Parathyroid adenoma (tissue), 2 donors: ENCODE measurements at regions not wholly inside any gene's neighbourhood (a gene's known extent, or its start where the extent isn't known, plus 50 kb on each side); places are given as distances from the start of the nearest gene placed in this dataset.

Experiments used
- H2AFZ ChIP-seq: fragments of 300-600 bp; sonication (generic); one replicate; pipeline ENCODE4 v1.7.0; 2017; ENCODE audit warnings: antibody characterized with exemption, mild to moderate bottlenecking
- H3K27ac ChIP-seq: fragments of 300-600 bp; sonication (generic); one replicate; pipeline ENCODE4 v1.7.0; 2017
- H3K27me3 ChIP-seq: fragments of 300-600 bp; sonication (generic); one replicate; pipeline ENCODE4 v1.7.0; 2017; ENCODE audit warnings: low read length; ENCODE audit not compliant: control insufficient read depth, insufficient read depth
- H3K36me3 ChIP-seq: fragments of 300-600 bp; sonication (generic); one replicate; pipeline ENCODE4 v1.7.0; 2017; ENCODE audit warnings: low read length; ENCODE audit not compliant: control insufficient read depth, insufficient read depth
- H3K4me1 ChIP-seq: fragments of 300-600 bp; sonication (generic); one replicate; pipeline ENCODE4 v1.7.0; 2017; ENCODE audit warnings: control low read depth
- H3K4me2 ChIP-seq: fragments of 300-600 bp; sonication (generic); one replicate; pipeline ENCODE4 v1.7.0; 2017; ENCODE audit warnings: low read length
- H3K4me3 ChIP-seq: fragments of 300-600 bp; sonication (generic); one replicate; pipeline ENCODE4 v1.7.0; 2017; ENCODE audit warnings: low read depth, low read length
- H3K79me2 ChIP-seq: fragments of 300-600 bp; sonication (generic); one replicate; pipeline ENCODE4 v1.7.0; 2017; ENCODE audit warnings: control low read depth
- H3K9ac ChIP-seq: fragments of 300-600 bp; sonication (generic); one replicate; pipeline ENCODE4 v1.7.0; 2017; ENCODE audit warnings: mild to moderate bottlenecking
- H3K9me3 ChIP-seq: fragments of 300-600 bp; sonication (generic); one replicate; pipeline ENCODE4 v1.7.0; 2017; ENCODE audit warnings: low read length; ENCODE audit not compliant: control insufficient read depth
- CTCF ChIP-seq: fragments of 300-600 bp; sonication (generic); IDR thresholded peaks from one replicate; pipeline ENCODE4 v1.7.0; 2017; ENCODE audit warnings: antibody characterized with exemption, mild to moderate bottlenecking
- donor health status: primary hyperparathyroidism.

GRCh38 chr7:42494199-42494710, 257.2 kb upstream of the GLI3 start:
- peak overlapping the region; percentile 61 for H3K4me2 ChIP-seq
- TF ChIP-seq CTCF, result no peak
- no peak overlapping the region for H2AFZ ChIP-seq
- peaks cover 2% of the 10 kb centered on the region for H3K4me1 ChIP-seq
- no peak overlapping the region for H3K9ac ChIP-seq
- no peaks in the 10 kb centered on the region for H3K9me3 ChIP-seq
- H3K27ac ChIP-seq, result peak overlapping the region; percentile 29
- no peaks in the 10 kb centered on the region for H3K36me3 ChIP-seq
- no peaks in the 10 kb centered on the region for H3K79me2 ChIP-seq
- H3K4me3 ChIP-seq, result no peak overlapping the region
- H3K27me3 ChIP-seq, result peaks cover 7% of the 10 kb centered on the region

- peaks cover 7% of the 10 kb centered on the region for H3K27me3 ChIP-seq
- H3K4me3 ChIP-seq, result peak overlapping the region; percentile 33
- TF ChIP-seq CTCF, result no peak
- no peaks in the 10 kb centered on the region for H3K36me3 ChIP-seq
- H2AFZ ChIP-seq, result peak overlapping the region; percentile 63
- H3K4me1 ChIP-seq, result peaks cover 2% of the 10 kb centered on the region
- no peaks in the 10 kb centered on the region for H3K9me3 ChIP-seq
- no peaks in the 10 kb centered on the region for H3K79me2 ChIP-seq
- no peak overlapping the region for H3K9ac ChIP-seq
- peak overlapping the region; percentile 29 for H3K27ac ChIP-seq
- H3K4me2 ChIP-seq, result peak overlapping the region; percentile 61
Observed at GRCh38 chr7:42493436-42494198, 256.6 kb upstream of the GLI3 start.

DNA sequence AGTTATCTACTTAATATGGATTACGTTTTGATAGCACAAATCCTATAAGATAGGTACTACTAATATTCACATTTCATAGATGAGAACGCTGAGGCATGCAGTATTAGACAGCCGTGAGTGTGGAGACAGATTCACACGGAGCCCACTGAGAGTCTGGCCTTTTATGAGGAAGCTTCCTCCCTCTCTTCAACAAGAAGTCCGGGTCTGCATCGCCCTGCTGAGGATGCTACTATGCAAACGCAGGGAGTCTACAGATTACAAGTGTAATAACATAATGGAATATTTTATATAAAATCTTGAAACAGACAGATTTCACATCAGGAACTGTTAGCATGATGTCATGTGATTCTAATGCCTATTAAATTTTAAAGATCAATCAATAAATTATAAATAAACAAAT, 255.9 kb upstream of the GLI3 start:
- Histone ChIP-seq H3K4me3 (no peak overlapping the region), H3K4me2 (no peak overlapping the region), H2AFZ (no peak overlapping the region), H3K9me3 (no peaks in the 10 kb centered on the region), H3K36me3 (no peaks in the 10 kb centered on the region), H3K4me1 (peaks cover 2% of the 10 kb centered on the region), H3K27ac (no peak overlapping the region), H3K79me2 (no peaks in the 10 kb centered on the region), H3K9ac (no peak overlapping the region), H3K27me3 (peaks cover 7% of the 10 kb centered on the region)
- no peak for TF ChIP-seq CTCF

DNA sequence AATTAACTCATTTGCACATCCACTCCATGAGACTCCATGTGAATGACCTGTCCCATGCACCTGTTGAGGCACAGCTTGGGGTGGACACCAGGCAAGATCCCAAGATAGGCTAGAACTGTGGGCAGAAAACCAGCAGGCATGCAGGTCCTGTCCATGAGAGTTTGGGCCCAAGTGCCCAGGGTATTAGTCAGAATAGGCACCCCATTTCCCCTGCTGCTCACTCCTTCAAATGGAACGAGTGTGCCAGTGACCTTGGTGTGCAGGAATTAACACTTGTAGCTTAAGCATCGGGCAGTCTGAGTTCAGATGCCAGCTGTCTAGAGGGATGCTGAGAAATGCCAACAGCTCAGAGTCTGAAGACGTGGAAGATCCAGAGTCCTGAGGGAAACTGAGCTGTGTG, 254.1 kb upstream of the GLI3 start:
- no peak overlapping the region for H3K4me3 ChIP-seq
- peaks cover 7% of the 10 kb centered on the region for H3K27me3 ChIP-seq
- H3K79me2 ChIP-seq, result no peaks in the 10 kb centered on the region
- H3K4me1 ChIP-seq, result peaks cover 2% of the 10 kb centered on the region
- H3K9me3 ChIP-seq, result no peaks in the 10 kb centered on the region
- no peak overlapping the region for H3K4me2 ChIP-seq
- TF ChIP-seq CTCF, result no peak
- H3K36me3 ChIP-seq, result no peaks in the 10 kb centered on the region
- no peak overlapping the region for H3K27ac ChIP-seq
- no peak overlapping the region for H2AFZ ChIP-seq
- H3K9ac ChIP-seq, result no peak overlapping the region

GRCh38 chr7:42489299-42489698, 252.3 kb upstream of the GLI3 start:
- Histone ChIP-seq H3K36me3 (no peaks in the 10 kb centered on the region), H3K27ac (no peak overlapping the region), H2AFZ (no peak overlapping the region), H3K4me3 (no peak overlapping the region), H3K27me3 (peaks cover 5% of the 10 kb centered on the region), H3K4me1 (peaks cover 2% of the 10 kb centered on the region), H3K9ac (no peak overlapping the region), H3K79me2 (no peaks in the 10 kb centered on the region), H3K4me2 (no peak overlapping the region), H3K9me3 (no peaks in the 10 kb centered on the region)
- no peak for TF ChIP-seq CTCF
